Stimulated activated CD4-positive, alpha-beta T cell treated with anti-CD3 and anti-CD28 coated beads, Interleukin-4, amount 100 ng/mL, for 24 hours (primary cell): ENCODE measurements at regions not wholly inside any gene's neighbourhood (a gene's known extent, or its start where the extent isn't known, plus 50 kb on each side); places are given as distances from the start of the nearest gene placed in this dataset.
"Not testable (repeated sequence)": the region's sequence is repeated elsewhere in the genome, so short reads cannot be mapped to it uniquely, and the experiment has no call there.

Experiments used
- DNase-seq: peaks from one replicate; pipeline ENCODE4 v3.0.0-alpha.2; 2020

- DNase-seq = no peak
Measured at GRCh38 chr21:24444736-24445135, 1162.5 kb downstream of the MRPL39 start.

GRCh38 chr21:24436236-24436635 lies 1171.0 kb downstream of the MRPL39 start:
- no peak for DNase-seq

- no peak for DNase-seq
Measured at GRCh38 chr21:24428591-24429199, 1178.6 kb downstream of the MRPL39 start.

- no peak for DNase-seq
Measured at GRCh38 chr21:24424776-24425175, 1182.5 kb downstream of the MRPL39 start.

- DNase-seq = no peak
Measured at GRCh38 chr21:24423546-24423945, 1183.7 kb downstream of the MRPL39 start.

- no peak for DNase-seq
Measured at GRCh38 chr21:24420689-24421088, 1186.6 kb downstream of the MRPL39 start.

GRCh38 chr21:24419641-24420040 lies 1187.6 kb downstream of the MRPL39 start:
- DNase-seq = not testable (repeated sequence)

- DNase-seq = no peak
Measured at GRCh38 chr21:24418671-24419070, 1188.6 kb downstream of the MRPL39 start.

GRCh38 chr21:24411429-24411828 lies 1195.9 kb downstream of the MRPL39 start:
- no peak for DNase-seq

GRCh38 chr21:24403221-24403620 lies 1204.1 kb downstream of the MRPL39 start:
- no peak for DNase-seq

- no peak for DNase-seq
Measured at GRCh38 chr21:24395320-24395923, 1211.9 kb downstream of the MRPL39 start.

GRCh38 chr21:24375201-24375600 lies 1232.1 kb downstream of the MRPL39 start:
- peak; percentile 17 for DNase-seq

- no peak for DNase-seq
Measured at GRCh38 chr21:24372506-24372905, 1234.8 kb downstream of the MRPL39 start.

GRCh38 chr21:24369746-24370145 lies 1237.5 kb downstream of the MRPL39 start:
- no peak for DNase-seq

- no peak for DNase-seq
Measured at GRCh38 chr21:24369278-24369677, 1238.0 kb downstream of the MRPL39 start.

GRCh38 chr21:24367936-24368335 lies 1239.3 kb downstream of the MRPL39 start:
- no peak for DNase-seq

- DNase-seq = no peak
Measured at GRCh38 chr21:24353492-24353891, 1253.8 kb downstream of the MRPL39 start.

GRCh38 chr21:24339406-24339805 lies 1267.9 kb downstream of the MRPL39 start:
- no peak for DNase-seq

GRCh38 chr21:24336491-24336890 lies 1270.8 kb downstream of the MRPL39 start:
- no peak for DNase-seq

- DNase-seq = no peak
Measured at GRCh38 chr21:24323536-24323935, 1283.7 kb downstream of the MRPL39 start.

- DNase-seq = no peak
Measured at GRCh38 chr21:24316277-24316922, 1290.9 kb downstream of the MRPL39 start.

GRCh38 chr21:24310788-24311187 lies 1296.5 kb downstream of the MRPL39 start:
- no peak for DNase-seq

- DNase-seq = no peak
Measured at GRCh38 chr21:24308183-24308582, 1299.1 kb downstream of the MRPL39 start.

GRCh38 chr21:24302400-24302799 lies 1304.9 kb downstream of the MRPL39 start:
- no peak for DNase-seq

GRCh38 chr21:24298040-24298439 lies 1309.2 kb downstream of the MRPL39 start:
- DNase-seq = no peak
